ENCODE measurements at regions not wholly inside any gene's neighbourhood (a gene's known extent, or its start where the extent isn't known, plus 50 kb on each side); places are given as distances from the start of the nearest gene placed in this dataset.
"Not testable (repeated sequence)": the region's sequence is repeated elsewhere in the genome, so short reads cannot be mapped to it uniquely, and the experiment has no call there.

DNA sequence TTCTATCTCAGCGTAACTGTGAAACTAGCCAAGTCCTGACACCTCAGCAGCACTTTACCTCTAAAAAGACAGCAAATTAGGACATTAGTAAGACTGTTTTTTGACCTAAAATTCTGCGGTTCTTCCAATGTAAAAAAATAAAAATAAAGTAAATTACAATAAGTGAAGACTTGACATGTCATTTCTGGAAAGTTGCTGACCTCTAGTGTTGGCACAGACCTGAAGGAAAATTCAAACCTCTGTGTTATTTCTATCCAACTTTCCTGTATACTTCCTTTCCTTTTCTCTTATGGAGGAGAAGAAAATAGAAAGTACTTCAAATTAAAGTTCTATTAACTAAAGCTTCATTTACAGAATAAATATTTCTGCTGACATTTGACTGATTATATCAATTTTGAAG is 110.6 kb downstream of the TMEM182 start:
- Histone ChIP-seq H3K27ac (ENCODE audit: low read depth in 2 of 2, low read length in 1 of 2) (no peak overlapping the region), H3K79me2 (ENCODE audit: insufficient read depth) (no peaks in the 10 kb centered on the region), H3K4me2 (no peak overlapping the region), H3K27me3 (ENCODE audit: insufficient read depth) (no peaks in the 10 kb centered on the region), H4K20me1 (ENCODE audit: insufficient read depth) (no peaks in the 10 kb centered on the region), H3K36me3 (replicated peaks in 1 of 2; ENCODE audit: control insufficient read depth in 1 of 2, insufficient read depth in 2 of 2, low read length in 1 of 2) (no peaks in the 10 kb centered on the region), H3K9me3 (no peaks in the 10 kb centered on the region), H2AFZ (ENCODE audit: low read depth) (no peak overlapping the region), H3K9ac (no peak overlapping the region), H3F3A (replicated peaks; ENCODE audit: insufficient read depth) (no peaks in the 10 kb centered on the region), H3K4me3 (ENCODE audit: low read depth in 2 of 2, low read length in 1 of 2) (no peak overlapping the region), H3K4me1 (ENCODE audit: control insufficient read depth in 1 of 2, insufficient read depth in 2 of 2, low read depth in 1 of 2, low read length in 1 of 2) (no peaks in the 10 kb centered on the region), H3K9me2 (no peaks in the 10 kb centered on the region)
- DNase-seq, result peak; percentile 19
- WGBS (ENCODE audit: low lambda C conversion rate), result 21% methylated on average over 2 of the region's 2 CpGs
- ChIA-PET CTCF (interaction anchor here (0.6 to 6.3 kb wide), 29 partner anchors 9 to 143 kb away, joined by 3 to 146 read pairs (median 4); no protein-coding TSS in a partner anchor), POLR2A (no interaction called here)
- TF ChIP-seq, protein P1, sequence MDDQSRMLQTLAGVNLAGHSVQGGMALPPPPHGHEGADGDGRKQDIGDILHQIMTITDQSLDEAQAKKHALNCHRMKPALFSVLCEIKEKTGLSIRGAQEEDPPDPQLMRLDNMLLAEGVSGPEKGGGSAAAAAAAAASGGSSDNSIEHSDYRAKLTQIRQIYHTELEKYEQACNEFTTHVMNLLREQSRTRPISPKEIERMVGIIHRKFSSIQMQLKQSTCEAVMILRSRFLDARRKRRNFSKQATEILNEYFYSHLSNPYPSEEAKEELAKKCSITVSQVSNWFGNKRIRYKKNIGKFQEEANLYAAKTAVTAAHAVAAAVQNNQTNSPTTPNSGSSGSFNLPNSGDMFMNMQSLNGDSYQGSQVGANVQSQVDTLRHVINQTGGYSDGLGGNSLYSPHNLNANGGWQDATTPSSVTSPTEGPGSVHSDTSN (IDR thresholded peaks at IDR 0.05), result no peak
- TF ChIP-seq RAD21 (IDR thresholded peaks at IDR 0.05; ENCODE audit: low read length) (peak; percentile 76), SMC3 (IDR thresholded peaks at IDR 0.05; ENCODE audit: low read depth, low read length) (peak; percentile 39; the same call in 1 of the 2 replicates), YY1 (IDR thresholded peaks at IDR 0.05; ENCODE audit: low read depth) (no peak)
- TF ChIP-seq, protein P2, sequence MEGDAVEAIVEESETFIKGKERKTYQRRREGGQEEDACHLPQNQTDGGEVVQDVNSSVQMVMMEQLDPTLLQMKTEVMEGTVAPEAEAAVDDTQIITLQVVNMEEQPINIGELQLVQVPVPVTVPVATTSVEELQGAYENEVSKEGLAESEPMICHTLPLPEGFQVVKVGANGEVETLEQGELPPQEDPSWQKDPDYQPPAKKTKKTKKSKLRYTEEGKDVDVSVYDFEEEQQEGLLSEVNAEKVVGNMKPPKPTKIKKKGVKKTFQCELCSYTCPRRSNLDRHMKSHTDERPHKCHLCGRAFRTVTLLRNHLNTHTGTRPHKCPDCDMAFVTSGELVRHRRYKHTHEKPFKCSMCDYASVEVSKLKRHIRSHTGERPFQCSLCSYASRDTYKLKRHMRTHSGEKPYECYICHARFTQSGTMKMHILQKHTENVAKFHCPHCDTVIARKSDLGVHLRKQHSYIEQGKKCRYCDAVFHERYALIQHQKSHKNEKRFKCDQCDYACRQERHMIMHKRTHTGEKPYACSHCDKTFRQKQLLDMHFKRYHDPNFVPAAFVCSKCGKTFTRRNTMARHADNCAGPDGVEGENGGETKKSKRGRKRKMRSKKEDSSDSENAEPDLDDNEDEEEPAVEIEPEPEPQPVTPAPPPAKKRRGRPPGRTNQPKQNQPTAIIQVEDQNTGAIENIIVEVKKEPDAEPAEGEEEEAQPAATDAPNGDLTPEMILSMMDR (IDR thresholded peaks at IDR 0.05), result peak; percentile 47

DNA sequence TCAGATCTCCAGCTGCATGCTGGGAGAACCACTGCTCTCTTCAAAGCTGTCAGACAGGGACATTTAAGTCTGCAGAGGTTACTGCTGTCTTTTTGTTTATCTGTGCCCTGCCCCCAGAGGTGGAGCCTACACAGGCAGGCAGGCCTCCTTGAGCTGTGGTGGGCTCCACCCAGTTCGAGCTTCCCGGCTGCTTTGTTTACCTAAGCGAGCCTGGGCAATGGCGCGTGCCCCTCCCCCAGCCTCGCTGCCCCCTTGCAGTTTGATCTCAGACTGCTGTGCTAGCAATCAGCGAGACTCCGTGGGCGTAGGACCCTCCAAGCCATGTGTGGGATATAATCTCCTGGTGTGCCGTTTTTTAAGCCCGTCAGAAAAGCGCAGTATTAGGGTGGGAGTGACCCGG is 117.7 kb downstream of the TMEM182 start:
- H3K9me3 ChIP-seq; DNase-seq; POLR2A ChIA-PET; H3K9me2 ChIP-seq; H3K4me3 ChIP-seq (ENCODE audit: low read depth in 2 of 2, low read length in 1 of 2); H2AFZ ChIP-seq (ENCODE audit: low read depth); H3K9ac ChIP-seq; CTCF ChIA-PET; H3K4me1 ChIP-seq (ENCODE audit: control insufficient read depth in 1 of 2, insufficient read depth in 2 of 2, low read depth in 1 of 2, low read length in 1 of 2); H3K27ac ChIP-seq (ENCODE audit: low read depth in 2 of 2, low read length in 1 of 2); H3K36me3 ChIP-seq (replicated peaks in 1 of 2; ENCODE audit: control insufficient read depth in 1 of 2, insufficient read depth in 2 of 2, low read length in 1 of 2); H3K27me3 ChIP-seq (ENCODE audit: insufficient read depth); H3K79me2 ChIP-seq (ENCODE audit: insufficient read depth); H4K20me1 ChIP-seq (ENCODE audit: insufficient read depth); H3K4me2 ChIP-seq; H3F3A ChIP-seq (replicated peaks; ENCODE audit: insufficient read depth): not testable (repeated sequence)
- WGBS (ENCODE audit: low lambda C conversion rate), result 0% methylated on average over 4 of the region's 13 CpGs

DNA sequence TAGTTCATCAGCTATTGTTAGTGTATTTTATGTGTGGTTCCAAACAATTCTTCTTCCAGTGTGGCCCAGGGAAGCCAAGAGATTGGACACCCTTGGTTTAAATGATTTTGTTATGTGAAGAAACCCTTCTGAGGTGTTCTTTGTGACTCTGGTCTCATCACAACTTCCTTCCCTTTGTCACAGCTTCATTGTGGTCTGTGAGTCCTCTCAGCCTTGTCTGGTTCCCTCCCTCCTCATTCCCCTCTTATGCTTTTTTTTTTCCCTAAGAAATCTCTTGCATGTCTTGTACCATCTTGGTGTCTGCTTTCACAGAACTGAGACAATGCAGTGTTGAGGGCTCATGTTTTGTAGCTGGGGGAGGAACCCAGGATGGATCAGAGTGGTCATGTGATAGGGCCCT is 118.9 kb downstream of the TMEM182 start:
- no peak overlapping the region for H3K4me2 ChIP-seq
- H3K36me3 ChIP-seq (replicated peaks in 1 of 2; ENCODE audit: control insufficient read depth in 1 of 2, insufficient read depth in 2 of 2, low read length in 1 of 2), result no peaks in the 10 kb centered on the region
- ChIA-PET CTCF (interaction anchor here (0.9 to 1.5 kb wide), 4 partner anchors 8 to 41 kb away, joined by 3 to 4 read pairs (median 4); no protein-coding TSS in a partner anchor), POLR2A (no interaction called here)
- no peaks in the 10 kb centered on the region for H3K79me2 ChIP-seq (ENCODE audit: insufficient read depth)
- no peaks in the 10 kb centered on the region for H3K9me3 ChIP-seq
- H3K9ac ChIP-seq, result no peak overlapping the region
- H3K4me3 ChIP-seq (ENCODE audit: low read depth in 2 of 2, low read length in 1 of 2), result no peak overlapping the region
- no peaks in the 10 kb centered on the region for H4K20me1 ChIP-seq (ENCODE audit: insufficient read depth)
- H2AFZ ChIP-seq (ENCODE audit: low read depth), result no peak overlapping the region
- H3K9me2 ChIP-seq, result no peaks in the 10 kb centered on the region
- H3K27ac ChIP-seq (ENCODE audit: low read depth in 2 of 2, low read length in 1 of 2), result no peak overlapping the region
- DNase-seq, result no peak
- no peaks in the 10 kb centered on the region for H3K27me3 ChIP-seq (ENCODE audit: insufficient read depth)
- H3K4me1 ChIP-seq (ENCODE audit: control insufficient read depth in 1 of 2, insufficient read depth in 2 of 2, low read depth in 1 of 2, low read length in 1 of 2), result no peaks in the 10 kb centered on the region
- no peaks in the 10 kb centered on the region for H3F3A ChIP-seq (replicated peaks; ENCODE audit: insufficient read depth)
- TF ChIP-seq EP300 (IDR thresholded peaks at IDR 0.05; ENCODE audit: borderline replicate concordance in 1 of 2, low read depth in 1 of 2, low read length in 1 of 2), result no peak
- no peak for TF ChIP-seq YY1 (IDR thresholded peaks at IDR 0.05; ENCODE audit: low read depth)
- no peak for TF ChIP-seq SMC3 (IDR thresholded peaks at IDR 0.05; ENCODE audit: low read depth, low read length)
- no peak for TF ChIP-seq MXI1 (IDR thresholded peaks at IDR 0.05; ENCODE audit: low read depth, low read length)
- no peak for TF ChIP-seq POLR2AphosphoS5 (IDR thresholded peaks at IDR 0.05; ENCODE audit: low read depth, low read length)
- no peak for TF ChIP-seq FOXJ3 (CRISPR knock-in tag; IDR thresholded peaks at IDR 0.05)
- TF ChIP-seq GABPA (IDR thresholded peaks at IDR 0.05; ENCODE audit: low read depth), result no peak
- TF ChIP-seq ELF1 (IDR thresholded peaks at IDR 0.05), result no peak
- TF ChIP-seq GATA2 (CRISPR knock-in tag; IDR thresholded peaks at IDR 0.05), result no peak
- TF ChIP-seq, protein P3, sequence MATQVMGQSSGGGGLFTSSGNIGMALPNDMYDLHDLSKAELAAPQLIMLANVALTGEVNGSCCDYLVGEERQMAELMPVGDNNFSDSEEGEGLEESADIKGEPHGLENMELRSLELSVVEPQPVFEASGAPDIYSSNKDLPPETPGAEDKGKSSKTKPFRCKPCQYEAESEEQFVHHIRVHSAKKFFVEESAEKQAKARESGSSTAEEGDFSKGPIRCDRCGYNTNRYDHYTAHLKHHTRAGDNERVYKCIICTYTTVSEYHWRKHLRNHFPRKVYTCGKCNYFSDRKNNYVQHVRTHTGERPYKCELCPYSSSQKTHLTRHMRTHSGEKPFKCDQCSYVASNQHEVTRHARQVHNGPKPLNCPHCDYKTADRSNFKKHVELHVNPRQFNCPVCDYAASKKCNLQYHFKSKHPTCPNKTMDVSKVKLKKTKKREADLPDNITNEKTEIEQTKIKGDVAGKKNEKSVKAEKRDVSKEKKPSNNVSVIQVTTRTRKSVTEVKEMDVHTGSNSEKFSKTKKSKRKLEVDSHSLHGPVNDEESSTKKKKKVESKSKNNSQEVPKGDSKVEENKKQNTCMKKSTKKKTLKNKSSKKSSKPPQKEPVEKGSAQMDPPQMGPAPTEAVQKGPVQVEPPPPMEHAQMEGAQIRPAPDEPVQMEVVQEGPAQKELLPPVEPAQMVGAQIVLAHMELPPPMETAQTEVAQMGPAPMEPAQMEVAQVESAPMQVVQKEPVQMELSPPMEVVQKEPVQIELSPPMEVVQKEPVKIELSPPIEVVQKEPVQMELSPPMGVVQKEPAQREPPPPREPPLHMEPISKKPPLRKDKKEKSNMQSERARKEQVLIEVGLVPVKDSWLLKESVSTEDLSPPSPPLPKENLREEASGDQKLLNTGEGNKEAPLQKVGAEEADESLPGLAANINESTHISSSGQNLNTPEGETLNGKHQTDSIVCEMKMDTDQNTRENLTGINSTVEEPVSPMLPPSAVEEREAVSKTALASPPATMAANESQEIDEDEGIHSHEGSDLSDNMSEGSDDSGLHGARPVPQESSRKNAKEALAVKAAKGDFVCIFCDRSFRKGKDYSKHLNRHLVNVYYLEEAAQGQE (IDR thresholded peaks at IDR 0.05; ENCODE audit: low read depth, low read length), result no peak
- TF ChIP-seq, protein P4, sequence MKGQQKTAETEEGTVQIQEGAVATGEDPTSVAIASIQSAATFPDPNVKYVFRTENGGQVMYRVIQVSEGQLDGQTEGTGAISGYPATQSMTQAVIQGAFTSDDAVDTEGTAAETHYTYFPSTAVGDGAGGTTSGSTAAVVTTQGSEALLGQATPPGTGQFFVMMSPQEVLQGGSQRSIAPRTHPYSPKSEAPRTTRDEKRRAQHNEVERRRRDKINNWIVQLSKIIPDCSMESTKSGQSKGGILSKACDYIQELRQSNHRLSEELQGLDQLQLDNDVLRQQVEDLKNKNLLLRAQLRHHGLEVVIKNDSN (IDR thresholded peaks at IDR 0.05; ENCODE audit: borderline replicate concordance, low read depth), result no peak
- TF ChIP-seq TCF12 (IDR thresholded peaks at IDR 0.05), result no peak
- TF ChIP-seq RXRA (IDR thresholded peaks at IDR 0.05; ENCODE audit: borderline replicate concordance, low read depth), result no peak
- TF ChIP-seq EZH2phosphoT487 (IDR thresholded peaks at IDR 0.05; ENCODE audit: borderline replicate concordance, low read depth), result no peak

All from SK-N-SH (cell line).